ENCODE measurements at regions not wholly inside any gene's neighbourhood (a gene's known extent, or its start where the extent isn't known, plus 50 kb on each side); places are given as distances from the start of the nearest gene placed in this dataset.

DNA sequence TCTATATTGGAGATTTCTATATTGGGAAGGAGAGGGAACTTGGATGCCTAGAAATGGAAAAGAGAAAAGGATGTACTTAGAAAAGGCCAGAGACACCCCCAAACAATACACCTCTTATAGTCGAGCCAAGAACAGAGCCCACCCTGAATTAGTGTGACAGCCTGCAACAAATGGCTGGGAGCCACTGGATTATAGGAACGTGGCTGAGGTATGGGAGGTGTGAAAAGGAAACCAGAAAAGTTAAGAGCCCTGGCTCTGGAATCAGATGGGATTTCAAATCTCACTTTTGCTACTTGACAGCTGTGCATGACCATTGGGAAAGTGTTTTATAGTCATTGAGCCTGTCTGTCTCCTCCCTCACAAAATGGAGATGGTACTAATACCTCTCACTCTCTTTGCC is 394.0 kb downstream of the ZNF521 start:
- TF ChIP-seq, protein P1, sequence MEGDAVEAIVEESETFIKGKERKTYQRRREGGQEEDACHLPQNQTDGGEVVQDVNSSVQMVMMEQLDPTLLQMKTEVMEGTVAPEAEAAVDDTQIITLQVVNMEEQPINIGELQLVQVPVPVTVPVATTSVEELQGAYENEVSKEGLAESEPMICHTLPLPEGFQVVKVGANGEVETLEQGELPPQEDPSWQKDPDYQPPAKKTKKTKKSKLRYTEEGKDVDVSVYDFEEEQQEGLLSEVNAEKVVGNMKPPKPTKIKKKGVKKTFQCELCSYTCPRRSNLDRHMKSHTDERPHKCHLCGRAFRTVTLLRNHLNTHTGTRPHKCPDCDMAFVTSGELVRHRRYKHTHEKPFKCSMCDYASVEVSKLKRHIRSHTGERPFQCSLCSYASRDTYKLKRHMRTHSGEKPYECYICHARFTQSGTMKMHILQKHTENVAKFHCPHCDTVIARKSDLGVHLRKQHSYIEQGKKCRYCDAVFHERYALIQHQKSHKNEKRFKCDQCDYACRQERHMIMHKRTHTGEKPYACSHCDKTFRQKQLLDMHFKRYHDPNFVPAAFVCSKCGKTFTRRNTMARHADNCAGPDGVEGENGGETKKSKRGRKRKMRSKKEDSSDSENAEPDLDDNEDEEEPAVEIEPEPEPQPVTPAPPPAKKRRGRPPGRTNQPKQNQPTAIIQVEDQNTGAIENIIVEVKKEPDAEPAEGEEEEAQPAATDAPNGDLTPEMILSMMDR (IDR thresholded peaks at IDR 0.05) = no peak
- no peak for TF ChIP-seq EP300 (IDR thresholded peaks at IDR 0.05)
